ENCODE measurements at regions not wholly inside any gene's neighbourhood (a gene's known extent, or its start where the extent isn't known, plus 50 kb on each side); places are given as distances from the start of the nearest gene placed in this dataset.

DNA sequence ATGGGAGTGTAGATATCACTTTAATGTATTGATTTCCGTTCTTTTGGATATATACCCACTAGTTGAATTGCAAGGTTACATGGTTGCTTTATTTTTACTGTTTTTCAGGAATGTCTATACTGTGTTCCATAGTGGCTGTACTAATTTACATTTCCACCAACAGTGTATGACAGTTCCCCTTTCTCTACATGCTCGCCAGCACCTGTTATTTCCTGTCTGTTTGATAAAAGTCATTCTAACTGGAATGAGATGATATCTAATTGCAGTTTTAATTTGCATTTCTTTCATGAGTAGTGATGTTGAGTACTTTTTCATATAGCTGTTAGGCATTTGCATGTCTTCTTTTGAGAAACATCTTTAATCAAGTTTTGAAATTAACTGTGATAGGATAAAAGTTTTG lies 818.6 kb downstream of the SLITRK6 start:
- TF ChIP-seq, protein P1, sequence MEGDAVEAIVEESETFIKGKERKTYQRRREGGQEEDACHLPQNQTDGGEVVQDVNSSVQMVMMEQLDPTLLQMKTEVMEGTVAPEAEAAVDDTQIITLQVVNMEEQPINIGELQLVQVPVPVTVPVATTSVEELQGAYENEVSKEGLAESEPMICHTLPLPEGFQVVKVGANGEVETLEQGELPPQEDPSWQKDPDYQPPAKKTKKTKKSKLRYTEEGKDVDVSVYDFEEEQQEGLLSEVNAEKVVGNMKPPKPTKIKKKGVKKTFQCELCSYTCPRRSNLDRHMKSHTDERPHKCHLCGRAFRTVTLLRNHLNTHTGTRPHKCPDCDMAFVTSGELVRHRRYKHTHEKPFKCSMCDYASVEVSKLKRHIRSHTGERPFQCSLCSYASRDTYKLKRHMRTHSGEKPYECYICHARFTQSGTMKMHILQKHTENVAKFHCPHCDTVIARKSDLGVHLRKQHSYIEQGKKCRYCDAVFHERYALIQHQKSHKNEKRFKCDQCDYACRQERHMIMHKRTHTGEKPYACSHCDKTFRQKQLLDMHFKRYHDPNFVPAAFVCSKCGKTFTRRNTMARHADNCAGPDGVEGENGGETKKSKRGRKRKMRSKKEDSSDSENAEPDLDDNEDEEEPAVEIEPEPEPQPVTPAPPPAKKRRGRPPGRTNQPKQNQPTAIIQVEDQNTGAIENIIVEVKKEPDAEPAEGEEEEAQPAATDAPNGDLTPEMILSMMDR (IDR thresholded peaks at IDR 0.05), result no peak
- TF ChIP-seq POLR2A (IDR thresholded peaks at IDR 0.05), result no peak

All from esophagus squamous epithelium (tissue), 4 donors.